ENCODE measurements at regions not wholly inside any gene's neighbourhood (a gene's known extent, or its start where the extent isn't known, plus 50 kb on each side); places are given as distances from the start of the nearest gene placed in this dataset.

GRCh38 chr5:2986301-2986700 lies 234.8 kb upstream of the IRX2 start:
- CTCF ChIA-PET: no interaction called here
- no peak overlapping the region for H3K27ac ChIP-seq (ENCODE audit: low read depth, low read length)
- TF ChIP-seq, protein P1, sequence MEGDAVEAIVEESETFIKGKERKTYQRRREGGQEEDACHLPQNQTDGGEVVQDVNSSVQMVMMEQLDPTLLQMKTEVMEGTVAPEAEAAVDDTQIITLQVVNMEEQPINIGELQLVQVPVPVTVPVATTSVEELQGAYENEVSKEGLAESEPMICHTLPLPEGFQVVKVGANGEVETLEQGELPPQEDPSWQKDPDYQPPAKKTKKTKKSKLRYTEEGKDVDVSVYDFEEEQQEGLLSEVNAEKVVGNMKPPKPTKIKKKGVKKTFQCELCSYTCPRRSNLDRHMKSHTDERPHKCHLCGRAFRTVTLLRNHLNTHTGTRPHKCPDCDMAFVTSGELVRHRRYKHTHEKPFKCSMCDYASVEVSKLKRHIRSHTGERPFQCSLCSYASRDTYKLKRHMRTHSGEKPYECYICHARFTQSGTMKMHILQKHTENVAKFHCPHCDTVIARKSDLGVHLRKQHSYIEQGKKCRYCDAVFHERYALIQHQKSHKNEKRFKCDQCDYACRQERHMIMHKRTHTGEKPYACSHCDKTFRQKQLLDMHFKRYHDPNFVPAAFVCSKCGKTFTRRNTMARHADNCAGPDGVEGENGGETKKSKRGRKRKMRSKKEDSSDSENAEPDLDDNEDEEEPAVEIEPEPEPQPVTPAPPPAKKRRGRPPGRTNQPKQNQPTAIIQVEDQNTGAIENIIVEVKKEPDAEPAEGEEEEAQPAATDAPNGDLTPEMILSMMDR (IDR thresholded peaks at IDR 0.05; ENCODE audit: low read depth, low read length): no peak
- H3K4me3 ChIP-seq (ENCODE audit: low read depth, low read length): no peak overlapping the region
- H3K27me3 ChIP-seq (ENCODE audit: control insufficient read depth, insufficient read depth, low read length): no peaks in the 10 kb centered on the region
- no peak for DNase-seq (ENCODE audit: low read depth, low spot score)
- H3K9me3 ChIP-seq (ENCODE audit: control insufficient read depth, insufficient read depth, low read length): peaks cover 45% of the 10 kb centered on the region
- POLR2A ChIA-PET: no interaction called here

DNA sequence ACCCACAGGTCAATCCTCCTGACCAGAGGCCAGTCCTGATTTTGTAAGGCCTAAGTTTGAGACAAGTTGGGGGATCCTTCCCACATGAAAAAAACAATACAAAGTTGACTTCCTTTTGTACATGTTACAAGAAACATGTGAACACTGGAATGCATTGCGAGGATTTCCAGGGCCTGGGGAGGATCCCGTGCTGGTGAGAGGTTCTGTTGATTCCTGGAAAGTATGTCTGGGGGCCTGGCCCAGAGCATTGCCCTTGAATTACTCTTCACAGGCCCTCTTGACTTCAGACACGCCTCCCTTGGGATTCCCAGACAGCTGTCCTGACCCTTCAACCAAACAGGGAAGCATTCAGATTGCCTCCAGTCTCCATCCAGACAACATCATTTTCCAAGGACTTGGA lies 234.2 kb upstream of the IRX2 start:
- TF ChIP-seq, protein P1 (IDR thresholded peaks at IDR 0.05; ENCODE audit: low read depth, low read length): no peak
- ChIA-PET CTCF (no interaction called here), POLR2A (no interaction called here)
- no peaks in the 10 kb centered on the region for H3K27me3 ChIP-seq (ENCODE audit: control insufficient read depth, insufficient read depth, low read length)
- DNase-seq (ENCODE audit: low read depth, low spot score): no peak
- no peak overlapping the region for H3K4me3 ChIP-seq (ENCODE audit: low read depth, low read length)
- H3K27ac ChIP-seq (ENCODE audit: low read depth, low read length): no peak overlapping the region
- H3K9me3 ChIP-seq (ENCODE audit: control insufficient read depth, insufficient read depth, low read length): peaks cover 49% of the 10 kb centered on the region

DNA sequence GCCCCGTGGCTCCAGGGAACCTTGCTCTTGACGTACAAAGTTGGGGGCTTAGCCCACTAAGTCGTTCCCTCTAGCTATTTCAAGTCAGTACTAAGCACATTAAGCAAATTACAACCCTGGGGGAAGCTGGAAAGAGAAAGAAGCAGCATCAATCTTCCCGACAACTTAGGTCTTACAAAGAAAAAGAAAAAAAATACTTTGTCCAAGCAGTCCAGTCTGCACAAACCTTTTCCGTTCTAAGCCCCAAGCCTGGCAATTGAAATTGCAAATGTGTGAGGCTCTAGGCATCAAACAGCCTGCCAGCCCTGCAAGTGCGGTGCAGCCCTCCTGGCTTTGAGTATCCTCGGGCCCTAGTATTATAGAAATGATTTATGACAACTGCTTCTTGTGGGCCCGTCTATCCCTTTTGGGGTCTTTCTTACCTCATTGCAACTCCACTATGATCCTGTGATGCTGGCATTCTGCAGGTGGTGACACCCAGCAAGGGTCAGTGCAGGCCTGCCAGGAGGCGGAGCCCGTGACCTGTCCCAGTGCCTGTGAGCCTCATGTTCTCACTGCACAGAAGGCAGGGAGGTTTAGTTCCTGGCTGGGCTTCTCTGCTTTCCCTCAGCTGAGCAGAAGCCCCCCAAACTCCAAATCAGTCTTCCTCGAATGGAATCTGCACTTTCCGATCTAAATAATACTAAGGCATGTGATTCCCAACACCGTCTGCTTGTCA lies 232.3 kb upstream of the IRX2 start:
- TF ChIP-seq, protein P1 (IDR thresholded peaks at IDR 0.05; ENCODE audit: low read depth, low read length): no peak
- H3K27ac ChIP-seq (ENCODE audit: low read depth, low read length): no peak overlapping the region
- no peak for DNase-seq (ENCODE audit: low read depth, low spot score)
- H3K27me3 ChIP-seq (ENCODE audit: control insufficient read depth, insufficient read depth, low read length): no peaks in the 10 kb centered on the region
- POLR2A ChIA-PET: no interaction called here
- no peak overlapping the region for H3K4me3 ChIP-seq (ENCODE audit: low read depth, low read length)
- H3K9me3 ChIP-seq (ENCODE audit: control insufficient read depth, insufficient read depth, low read length): peaks cover 41% of the 10 kb centered on the region
- CTCF ChIA-PET: no interaction called here

- POLR2A ChIA-PET: no interaction called here
- CTCF ChIA-PET: no interaction called here
- no peak overlapping the region for H3K4me3 ChIP-seq (ENCODE audit: low read depth, low read length)
- H3K27ac ChIP-seq (ENCODE audit: low read depth, low read length): no peak overlapping the region
- TF ChIP-seq, protein P1 (IDR thresholded peaks at IDR 0.05; ENCODE audit: low read depth, low read length): no peak
- DNase-seq (ENCODE audit: low read depth, low spot score): no peak
- H3K9me3 ChIP-seq (ENCODE audit: control insufficient read depth, insufficient read depth, low read length): peaks cover 38% of the 10 kb centered on the region
- H3K27me3 ChIP-seq (ENCODE audit: control insufficient read depth, insufficient read depth, low read length): no peaks in the 10 kb centered on the region
These were observed 230.2 kb upstream of the IRX2 start for GRCh38 chr5:2981652-2982051.

DNA sequence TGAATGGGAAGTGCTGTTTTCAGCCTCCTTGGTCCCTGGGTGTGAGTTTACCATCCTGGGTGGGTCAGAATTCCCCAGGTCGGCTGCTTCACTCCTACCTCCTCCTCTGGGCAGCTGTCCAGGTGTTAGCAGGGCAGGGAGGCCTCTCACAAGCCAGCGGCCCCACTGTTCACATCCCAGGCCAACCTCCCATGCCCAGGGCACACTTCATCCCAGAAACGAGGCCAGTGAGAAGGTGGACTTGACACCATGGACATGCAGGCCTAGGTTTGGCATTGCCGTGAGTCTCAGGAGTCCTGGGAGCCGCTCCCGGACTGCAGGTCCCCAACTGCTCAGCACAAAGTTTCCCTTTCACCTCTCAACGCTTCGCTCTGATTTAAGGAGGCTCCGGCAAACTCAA lies 229.6 kb upstream of the IRX2 start:
- POLR2A ChIA-PET: no interaction called here
- TF ChIP-seq, protein P1 (IDR thresholded peaks at IDR 0.05; ENCODE audit: low read depth, low read length): no peak
- no peaks in the 10 kb centered on the region for H3K27me3 ChIP-seq (ENCODE audit: control insufficient read depth, insufficient read depth, low read length)
- CTCF ChIA-PET: no interaction called here
- DNase-seq (ENCODE audit: low read depth, low spot score): no peak
- H3K4me3 ChIP-seq (ENCODE audit: low read depth, low read length): no peak overlapping the region
- no peak overlapping the region for H3K27ac ChIP-seq (ENCODE audit: low read depth, low read length)
- peaks cover 35% of the 10 kb centered on the region for H3K9me3 ChIP-seq (ENCODE audit: control insufficient read depth, insufficient read depth, low read length)
